Activated CD4-positive, alpha-beta T cell treated with anti-CD3 and anti-CD28 coated beads, Interleukin-2, amount 50 U/mL, for 24 hours (primary cell): ENCODE measurements at regions not wholly inside any gene's neighbourhood (a gene's known extent, or its start where the extent isn't known, plus 50 kb on each side); places are given as distances from the start of the nearest gene placed in this dataset.
A peak's percentile ranks its signal among the peaks of the same experiment; 100 is the strongest.
"Not testable (repeated sequence)": the region's sequence is repeated elsewhere in the genome, so short reads cannot be mapped to it uniquely, and the experiment has no call there.

Source experiments
- DNase-seq, 2 donors: peaks; one replicate each; pipeline ENCODE4 v3.0.0-alpha.2; 2020; ENCODE audit warnings: low read depth in 1 of 2, low spot score in 1 of 2

DNA sequence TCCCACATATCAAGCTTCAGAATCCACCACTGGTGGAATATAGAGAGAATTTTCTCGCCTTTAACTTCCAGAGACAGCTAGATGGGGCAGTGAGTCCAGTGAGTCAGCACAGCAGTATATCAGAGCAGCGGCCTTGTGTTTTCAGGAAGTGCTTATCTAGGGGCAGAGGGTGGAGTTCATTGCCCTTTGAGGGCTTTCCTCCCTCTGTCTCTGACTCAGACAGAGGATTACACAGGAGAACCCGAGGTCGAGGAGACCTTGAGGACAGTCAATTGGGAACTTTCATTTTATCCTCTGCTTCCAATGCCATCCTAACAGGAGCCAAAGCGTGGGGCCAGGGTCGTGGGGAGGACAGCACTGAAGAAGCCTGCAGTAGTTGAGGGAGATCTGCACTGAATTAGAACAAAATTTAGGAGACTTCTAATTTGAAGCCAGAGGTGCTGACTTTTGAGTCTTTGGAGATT, 109.6 kb upstream of the UMPS start:
- DNase-seq = no peak

DNA sequence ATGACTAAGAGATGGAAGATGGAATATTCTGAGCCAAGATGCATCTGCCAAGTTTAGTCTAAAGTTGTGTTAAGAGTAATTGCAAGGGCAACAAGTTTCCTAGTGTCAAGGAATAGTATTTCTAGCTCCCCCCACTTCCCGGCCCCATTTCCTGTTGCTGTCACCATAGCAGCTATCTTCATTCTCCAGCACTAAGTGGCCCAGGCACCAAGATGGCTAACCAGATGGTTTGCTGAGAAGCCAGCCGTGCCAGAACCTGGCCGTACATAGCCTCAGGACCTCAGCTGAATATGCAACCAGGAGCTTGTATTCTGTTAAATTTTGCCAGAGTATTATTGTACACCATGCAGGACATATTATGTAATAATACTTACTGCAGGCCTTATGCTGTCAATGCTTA, 108.8 kb upstream of the UMPS start:
- DNase-seq = no peak

DNA sequence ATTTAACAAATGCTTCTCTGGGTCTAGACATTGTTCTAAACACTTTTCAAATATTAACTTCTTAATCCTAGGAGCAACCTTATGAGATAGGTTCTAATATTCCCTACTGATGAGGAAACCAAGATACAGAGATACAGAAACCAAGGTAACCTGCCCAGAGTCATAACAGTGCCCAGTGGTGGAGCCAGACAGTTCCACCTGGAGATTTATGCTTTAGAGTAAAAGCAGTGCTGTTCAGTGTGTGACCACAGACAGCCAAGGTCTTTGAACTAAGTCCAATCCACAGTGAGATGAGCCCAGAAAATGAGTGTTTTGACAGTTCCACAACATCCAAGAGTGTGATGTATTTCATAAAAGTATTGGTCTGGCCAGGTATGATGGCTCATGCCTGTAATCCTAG, 105.2 kb upstream of the UMPS start:
- DNase-seq = no peak

DNA sequence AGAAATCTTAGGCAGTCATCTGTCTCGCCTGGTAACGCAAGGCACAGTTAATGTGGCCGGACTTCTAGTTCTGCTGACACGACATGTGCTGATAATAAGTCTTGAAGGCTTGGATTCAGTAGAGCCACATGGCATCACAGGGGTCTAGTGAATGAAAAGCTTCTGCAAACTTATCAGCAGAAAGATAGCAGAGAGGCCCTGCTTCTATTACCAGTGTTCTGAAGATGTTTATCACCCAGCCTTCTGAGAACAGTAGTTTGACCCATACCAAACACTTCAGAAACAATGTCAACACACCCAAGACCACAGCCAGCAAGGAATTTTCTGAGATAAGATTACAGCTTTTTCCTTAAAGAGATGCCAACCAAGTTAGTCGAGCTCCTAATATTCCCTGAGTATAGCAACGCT, 102.7 kb upstream of the UMPS start:
- DNase-seq = no peak

DNA sequence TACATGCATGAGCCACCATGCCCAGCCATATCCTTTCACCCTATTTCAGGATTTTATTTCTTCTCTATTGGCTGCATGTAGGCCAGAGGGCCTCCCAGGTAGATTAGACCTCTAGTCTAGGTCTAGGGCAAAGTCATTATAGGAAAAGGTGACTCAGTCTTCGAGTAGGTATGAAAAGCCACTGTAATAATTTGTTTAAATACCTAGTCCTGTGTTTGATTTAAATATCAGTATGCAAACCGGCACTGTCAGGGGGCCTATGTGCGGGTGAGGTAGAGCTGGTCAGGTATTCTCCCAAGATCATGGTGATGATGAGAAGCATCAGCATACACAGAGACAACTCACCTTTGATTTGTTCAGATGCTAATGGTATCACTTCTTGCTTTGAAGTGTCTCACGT, 101.4 kb upstream of the UMPS start:
- no peak for DNase-seq

DNA sequence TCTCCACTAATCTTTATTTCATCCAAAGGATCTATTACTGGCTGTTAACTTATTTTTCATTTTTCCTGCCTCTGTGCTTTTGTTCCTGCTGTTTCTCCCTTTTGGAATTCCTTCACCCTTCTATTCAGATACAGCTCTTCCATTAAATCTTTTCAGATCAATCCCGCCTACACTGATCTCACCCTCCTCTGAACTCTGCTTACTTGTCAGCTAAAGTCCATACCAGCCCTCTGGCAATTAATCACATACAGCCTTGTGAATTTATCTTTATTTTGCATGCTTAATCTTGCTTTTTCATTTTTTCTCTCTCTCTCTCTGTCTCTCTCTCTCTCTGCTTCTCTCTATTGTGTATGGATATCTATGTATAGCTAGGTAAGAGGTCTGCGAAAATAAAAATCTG, 100.8 kb upstream of the UMPS start:
- DNase-seq = no peak

DNA sequence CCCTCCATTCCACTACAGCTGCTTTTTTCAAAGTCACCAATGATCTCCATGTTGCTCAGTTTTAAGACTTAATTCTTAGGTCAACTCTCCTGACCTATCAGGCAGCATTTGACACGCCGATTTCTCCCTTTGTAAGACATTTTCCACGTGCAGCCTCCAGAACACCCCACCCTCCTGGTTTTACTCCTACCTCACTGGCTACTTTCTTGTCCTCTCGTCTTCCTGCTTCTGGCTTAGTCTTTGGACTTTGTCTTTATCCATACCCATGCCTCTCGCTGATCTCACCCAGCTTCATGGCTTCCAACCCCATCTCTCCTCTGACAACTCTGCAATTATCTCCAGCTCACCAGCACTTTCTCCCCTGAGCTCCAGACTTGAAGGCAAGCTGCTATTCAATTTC, 99.3 kb upstream of the UMPS start:
- DNase-seq = no peak

DNA sequence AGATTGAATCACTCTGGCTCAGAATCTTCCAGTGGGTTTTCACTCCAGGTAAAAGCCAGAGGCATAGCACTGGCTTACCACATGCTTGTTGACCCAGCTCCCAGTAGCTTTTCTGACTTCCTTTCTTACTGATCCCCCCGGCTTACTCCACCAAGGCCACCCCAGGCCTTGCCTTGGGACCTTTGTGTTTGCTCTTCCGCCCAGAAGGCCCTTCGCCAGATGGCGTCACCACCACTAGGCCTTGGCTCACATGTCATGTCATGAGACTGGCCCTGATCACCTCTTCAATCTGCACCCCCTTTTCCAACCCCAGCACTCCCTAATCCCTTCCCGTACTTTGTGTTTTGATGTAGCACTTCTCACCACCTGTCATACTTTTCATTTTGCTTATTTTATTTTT, 98.5 kb upstream of the UMPS start:
- no peak for DNase-seq

DNA sequence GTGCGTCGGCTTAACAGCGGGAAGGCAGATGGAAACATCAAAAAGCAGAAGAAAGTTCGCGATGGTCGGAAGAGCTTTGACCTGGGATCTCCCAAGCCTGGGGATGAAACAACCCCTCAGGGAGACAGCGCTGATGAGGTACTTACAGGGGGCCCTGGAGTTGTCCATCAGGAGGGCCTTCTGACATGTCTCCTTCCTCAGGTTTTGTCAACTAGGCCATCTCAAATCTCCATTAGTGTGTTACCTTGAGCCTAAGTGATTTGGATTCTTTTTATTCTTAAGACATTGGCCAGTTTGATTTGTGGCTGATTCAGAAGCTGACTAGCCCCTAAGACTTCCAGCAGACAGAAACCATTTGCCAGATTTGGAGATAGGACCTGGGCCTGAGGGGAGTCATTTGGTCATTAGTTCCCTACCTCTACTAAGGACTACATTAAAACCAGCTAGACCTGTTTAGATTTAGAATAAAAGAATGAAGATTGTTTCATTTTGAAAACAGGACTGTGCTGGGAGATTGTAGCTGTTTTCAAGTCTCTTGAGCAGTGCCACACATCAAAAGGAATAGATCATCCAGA, 97.6 kb upstream of the UMPS start:
- no peak for DNase-seq

DNA sequence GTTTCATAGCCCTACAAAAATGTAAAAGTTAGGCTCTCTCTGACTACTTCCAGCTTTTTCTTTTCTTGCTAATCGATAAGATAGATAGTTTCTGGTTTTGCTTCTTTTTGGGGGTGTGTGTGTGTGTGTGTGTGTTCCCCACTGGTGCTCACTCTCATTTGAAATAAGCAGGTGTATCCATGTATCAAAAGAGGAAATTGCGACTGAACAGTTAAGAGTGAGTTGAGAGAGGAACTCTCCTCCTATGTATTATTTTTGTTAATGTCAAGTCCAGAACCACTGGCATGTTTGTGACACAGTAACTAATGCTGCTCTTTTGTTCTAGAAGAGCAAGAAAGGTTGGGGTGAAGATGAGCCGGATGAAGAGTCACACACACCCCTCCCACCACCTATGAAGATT, 96.7 kb upstream of the UMPS start:
- no peak for DNase-seq

DNA sequence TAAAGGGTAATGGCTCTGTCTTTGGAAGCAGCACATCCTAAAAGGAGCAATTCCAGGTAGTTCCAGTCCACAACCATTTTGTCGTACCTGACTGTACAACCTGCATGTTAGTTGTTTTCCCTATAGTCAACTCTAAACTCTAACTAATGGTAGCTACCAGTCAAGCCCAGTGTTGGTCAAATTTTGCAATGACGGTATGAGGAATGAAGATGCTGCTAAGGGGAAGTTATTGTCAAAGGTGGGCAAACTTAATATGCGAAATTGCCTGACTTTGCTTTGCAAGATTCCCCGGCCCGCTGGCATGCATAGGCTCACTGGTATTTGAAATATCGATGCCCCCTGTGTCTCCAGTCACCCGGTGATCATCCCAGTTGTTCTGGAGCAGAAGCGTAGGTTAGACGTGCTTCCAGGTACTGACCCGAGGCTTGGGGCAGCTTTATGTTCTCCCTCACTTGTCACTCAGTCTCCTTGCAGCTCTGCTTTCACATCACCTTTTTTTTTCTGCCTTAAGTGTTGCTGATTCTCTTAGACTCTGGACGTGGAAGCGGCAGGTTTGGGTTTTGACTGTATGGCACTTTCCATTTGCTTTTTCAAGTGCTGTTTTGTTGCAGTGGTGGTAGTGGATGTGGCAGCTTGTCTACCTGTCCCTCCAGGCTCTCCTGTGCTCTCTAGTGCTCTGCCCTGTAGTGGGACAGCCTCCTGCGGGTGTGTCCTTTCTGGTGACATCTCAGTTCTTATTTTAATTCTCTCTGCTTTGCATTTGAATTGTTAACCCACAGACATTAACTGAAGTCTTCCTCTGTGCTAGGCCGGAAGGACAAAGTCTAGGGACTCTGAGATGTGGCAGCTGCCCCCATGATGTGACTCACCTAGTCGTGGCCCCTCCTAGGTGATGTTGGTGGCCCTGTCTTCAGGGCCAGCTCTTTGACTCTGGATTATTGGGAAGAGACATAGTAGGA, 95.8 kb upstream of the UMPS start:
- DNase-seq = no peak

DNA sequence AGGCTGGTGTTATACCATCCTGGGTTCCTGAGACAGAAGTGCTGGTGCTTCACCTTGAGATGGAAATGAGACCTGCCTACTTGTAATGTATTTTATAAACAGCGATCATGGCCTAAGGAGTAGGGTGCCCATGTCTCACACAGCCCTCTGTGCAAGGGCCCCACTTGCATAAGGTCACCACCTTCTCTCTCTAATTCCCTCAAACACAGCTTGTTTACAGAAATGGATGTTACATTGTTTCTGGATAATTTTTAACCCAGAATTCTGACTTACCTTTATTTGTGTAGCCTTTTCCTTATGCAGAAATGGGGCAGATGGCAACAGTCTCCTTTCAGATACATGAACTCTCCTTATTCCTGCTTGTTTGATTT, 95.1 kb upstream of the UMPS start:
- DNase-seq = no peak

DNA sequence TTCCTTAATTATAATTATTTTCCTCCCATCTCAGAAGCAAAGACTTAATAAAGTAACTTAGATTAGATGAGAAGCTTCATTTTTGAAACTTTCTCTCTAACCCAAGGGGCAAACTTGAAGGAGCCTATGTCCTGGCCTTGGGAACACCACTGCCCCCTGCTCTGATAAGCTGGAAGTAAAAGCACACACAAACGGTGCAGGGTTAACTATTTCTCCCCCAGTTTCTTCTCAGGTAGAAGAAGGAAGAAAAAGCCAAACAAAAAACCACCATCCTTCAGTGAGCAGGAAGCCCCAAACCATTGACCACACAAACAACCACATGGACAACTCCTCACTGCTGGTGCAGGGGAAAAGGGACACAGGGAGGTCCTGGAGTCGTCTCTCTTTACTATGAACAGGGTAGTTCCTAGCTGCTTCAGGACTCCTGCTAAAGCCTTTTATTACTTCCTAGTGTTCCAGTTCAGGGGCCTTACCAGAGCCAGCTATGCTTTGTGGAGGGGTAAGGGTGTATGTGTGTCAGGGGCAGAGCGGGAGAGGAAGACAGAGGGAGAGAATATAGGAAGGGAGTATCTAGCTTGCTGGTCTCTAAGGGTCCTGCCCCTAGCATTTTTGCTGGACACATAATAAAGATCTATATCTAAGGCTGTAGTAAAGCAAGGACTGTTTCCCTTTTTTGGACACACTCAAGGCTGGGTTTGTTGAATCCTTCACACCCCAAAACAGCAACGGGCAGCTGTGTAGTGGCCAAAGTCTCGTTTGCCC, 94.0 kb upstream of the UMPS start:
- no peak for DNase-seq

DNA sequence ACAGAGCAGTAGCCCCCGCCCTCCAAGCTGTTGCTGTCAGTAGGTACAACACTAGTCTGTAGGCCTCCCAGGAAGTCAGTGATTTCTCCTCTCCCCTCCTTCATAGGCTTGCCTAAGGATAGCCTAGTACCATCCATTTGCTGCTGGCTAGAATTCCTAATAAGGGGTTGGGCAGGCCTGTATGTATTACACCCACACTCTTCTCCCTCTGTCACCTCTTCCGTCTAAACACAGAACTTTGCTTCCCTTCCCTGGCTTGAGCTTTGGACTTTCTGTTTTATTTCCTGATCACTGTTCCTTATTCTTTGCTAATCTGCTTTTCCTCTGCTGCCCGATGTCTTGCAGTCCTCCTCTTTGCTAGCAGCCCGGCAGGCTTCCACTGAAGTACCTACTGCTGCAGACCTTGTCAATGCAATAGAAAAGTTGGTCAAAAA, 93.4 kb upstream of the UMPS start:
- DNase-seq = no peak

DNA sequence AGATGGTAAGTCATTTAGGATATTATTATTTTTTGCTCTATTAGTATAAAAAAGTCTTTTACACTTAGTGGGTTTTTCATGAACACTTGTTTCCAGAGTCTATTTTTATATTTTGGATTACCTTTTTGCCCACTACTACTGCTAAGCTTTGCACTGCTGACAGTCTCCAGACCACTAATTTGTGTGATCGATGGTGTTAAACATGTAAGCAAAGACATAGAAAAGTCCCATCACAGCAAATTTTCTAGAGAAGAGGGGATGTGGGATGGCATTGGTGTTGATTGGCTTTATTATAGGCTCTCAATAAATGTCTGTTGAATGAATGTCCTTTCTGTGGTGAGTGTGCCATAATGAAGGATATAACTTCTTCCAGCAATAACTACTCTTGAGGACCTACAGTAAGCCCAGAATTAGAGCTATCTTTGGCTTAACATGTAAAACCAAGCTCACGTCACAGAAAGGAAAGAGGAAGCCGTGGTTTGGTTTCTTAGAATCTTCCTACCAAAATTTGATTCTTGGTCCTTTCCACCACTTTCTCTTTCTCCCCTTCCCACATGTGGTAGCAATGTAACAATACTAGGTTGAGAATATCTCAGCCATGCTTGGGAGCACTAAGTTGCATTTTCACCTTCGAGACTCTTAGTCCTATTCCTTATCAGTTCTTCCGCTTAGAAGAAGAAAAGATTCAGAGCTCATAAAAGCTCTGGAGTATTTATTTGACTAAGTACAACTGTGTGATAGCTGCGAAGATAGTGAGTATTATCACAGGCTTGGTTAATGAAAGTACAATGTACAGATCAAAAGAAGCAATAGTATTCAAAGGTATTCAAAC, 90.6 kb upstream of the UMPS start:
- DNase-seq = peak in 1 of 2 donors; percentile 20

DNA sequence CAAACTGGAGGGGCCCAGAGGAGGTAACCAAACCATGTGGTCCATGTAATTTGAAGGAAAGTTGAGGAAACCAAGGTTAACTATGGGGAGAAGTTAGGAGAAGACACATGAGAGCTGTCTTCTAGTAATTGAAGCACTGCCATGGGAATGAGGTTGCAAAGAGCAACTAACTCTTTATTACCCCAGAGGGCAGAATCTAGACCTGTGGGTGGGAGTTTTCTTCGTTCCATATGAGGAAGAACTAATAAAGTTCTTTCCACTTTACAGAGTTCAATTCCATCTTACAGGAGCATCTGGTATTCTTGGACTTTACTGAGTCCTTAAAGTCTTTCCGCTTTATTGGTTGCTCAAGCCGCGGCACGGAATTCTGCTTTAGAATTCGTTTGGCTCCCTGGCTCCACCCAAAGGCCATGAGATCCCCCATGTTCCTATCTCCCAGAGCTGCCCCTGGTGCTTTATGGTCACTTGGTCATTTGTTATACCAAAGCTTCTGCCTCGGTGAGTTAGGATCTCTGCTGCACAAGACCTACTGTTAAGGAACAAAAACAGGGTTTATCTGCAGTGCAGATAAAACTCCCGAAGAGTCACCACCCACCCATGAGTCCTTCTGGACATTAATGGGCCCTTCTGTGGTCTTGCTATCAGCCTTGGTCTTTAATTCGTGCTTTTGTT, 89.5 kb upstream of the UMPS start:
- no peak for DNase-seq

DNA sequence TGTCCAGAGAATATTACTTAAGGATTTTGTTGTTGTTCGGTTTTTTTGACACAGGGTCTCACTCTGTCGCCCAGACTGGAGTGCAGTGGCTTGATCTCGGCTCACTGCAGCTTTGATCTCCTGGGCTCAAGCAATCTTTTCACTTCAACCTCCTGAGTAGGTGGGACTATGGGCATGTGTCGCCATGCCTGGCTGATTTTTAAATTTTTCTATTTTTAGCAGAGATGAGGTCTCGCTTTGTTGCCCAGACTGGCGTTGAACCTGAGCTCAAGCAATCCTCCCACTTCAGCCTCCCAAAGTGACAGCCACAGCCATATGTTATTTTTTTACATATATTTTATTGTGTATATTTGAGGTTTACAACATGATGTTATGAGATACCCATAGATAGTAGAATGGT, 86.8 kb upstream of the UMPS start:
- no peak for DNase-seq

DNA sequence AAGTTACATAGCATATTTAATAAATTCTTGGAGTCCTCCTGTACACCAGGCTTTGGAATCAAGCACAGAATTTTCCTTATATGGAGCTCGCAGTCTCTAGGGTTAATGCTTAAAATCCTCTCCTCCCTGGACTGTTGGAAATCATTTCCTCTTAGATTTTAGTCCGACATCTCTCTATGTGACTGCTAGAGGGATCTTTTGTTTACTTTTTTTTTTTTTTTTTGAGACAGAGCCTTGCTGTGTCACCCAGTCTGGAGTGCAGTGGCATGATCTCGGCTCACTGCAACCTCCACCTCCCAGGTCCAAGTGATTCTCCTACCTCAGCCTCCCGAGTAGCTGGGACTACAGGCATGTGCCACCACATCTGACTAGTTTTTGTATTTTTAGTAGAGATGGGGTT, 84.1 kb upstream of the UMPS start:
- not testable (repeated sequence) for DNase-seq

DNA sequence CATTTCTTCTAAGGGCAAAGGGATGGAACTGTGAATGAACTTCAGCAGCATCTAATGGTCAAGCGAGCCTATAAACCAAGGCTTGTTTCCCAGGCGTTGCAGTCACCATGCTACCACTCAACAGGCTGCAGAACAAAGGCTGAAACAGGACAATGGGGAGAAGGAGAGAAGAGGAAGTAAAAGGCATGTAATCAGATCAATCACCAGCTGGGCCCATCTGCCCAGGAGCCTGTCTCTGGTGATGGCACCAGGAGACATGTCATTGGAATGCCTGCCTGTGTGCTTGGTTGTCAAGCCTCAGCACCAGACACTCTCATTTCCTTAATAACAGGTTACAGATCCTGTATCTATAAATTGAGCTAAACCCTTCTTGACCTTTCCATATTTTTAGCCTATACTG, 81.7 kb upstream of the UMPS start:
- no peak for DNase-seq

DNA sequence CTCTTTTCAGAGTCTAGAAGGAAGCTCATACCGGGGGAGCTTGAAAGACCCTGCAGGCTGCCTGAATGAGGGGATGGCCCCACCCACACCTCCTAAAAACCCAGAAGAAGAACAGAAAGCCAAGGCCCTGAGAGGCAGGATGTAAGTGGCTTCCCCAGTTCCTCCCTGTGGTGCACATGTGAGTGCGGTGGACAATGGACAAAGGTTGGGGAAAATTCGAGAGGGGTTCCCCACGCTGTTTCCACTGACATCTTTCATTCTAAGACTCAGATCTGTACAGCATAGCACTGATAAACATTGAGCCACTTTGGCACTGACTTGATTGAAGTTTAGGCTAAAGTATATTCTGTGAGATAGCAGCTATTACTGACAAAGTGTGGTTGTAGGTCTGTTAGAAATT, 79.5 kb upstream of the UMPS start:
- DNase-seq = no peak

DNA sequence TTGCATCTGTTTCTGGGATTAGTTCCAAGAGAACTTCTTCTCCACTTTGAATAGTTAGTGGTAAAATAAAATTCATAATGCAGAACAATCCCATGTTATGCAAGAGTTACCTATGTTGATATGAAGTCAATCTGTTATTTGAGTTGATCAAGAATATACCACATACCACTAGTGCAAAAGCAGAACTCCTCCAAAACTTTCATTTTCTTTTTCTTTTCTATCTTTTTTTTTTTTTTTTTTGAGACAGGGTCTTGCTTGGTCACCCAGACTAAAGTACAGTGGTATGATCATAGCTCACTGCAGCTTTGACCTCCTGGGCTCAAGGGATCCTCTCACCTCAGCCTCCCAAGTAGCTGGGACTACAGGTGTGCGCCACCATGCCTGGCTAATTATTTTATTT, 78.8 kb upstream of the UMPS start:
- DNase-seq = not testable (repeated sequence)
